ENCODE measurements at regions not wholly inside any gene's neighbourhood (a gene's known extent, or its start where the extent isn't known, plus 50 kb on each side); places are given as distances from the start of the nearest gene placed in this dataset.

DNA sequence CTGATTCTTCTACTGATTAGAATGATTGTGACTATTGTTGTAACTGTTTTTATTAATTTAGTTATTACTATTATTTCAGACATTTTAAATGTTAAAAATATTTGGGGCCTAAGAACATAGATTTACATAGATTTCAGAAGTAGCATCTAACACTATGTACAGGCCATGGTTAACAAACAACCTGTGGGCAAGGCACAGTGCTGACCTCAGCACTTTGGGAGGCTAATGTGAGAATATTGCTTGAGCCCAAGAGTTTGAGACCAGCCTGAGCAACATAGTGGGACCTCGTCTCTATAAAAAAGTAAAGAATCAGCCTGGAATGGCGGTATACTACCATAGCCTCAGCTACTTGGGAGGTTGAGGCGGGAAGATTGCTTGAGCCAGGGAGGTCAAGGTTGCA, 69.1 kb upstream of the CNTN4 start:
- H3K4me3 ChIP-seq (ENCODE audit: low read depth, low read length), result no peak overlapping the region
- TF ChIP-seq CTCF (IDR thresholded peaks at IDR 0.05; ENCODE audit: insufficient read depth, low read length), result no peak
- no peak for DNase-seq (ENCODE audit: low read depth)

GRCh38 chr3:2036076-2036475, 62.6 kb upstream of the CNTN4 start:
- no peak overlapping the region for H3K4me3 ChIP-seq (ENCODE audit: low read depth, low read length)
- TF ChIP-seq CTCF (IDR thresholded peaks at IDR 0.05; ENCODE audit: insufficient read depth, low read length), result no peak
- no peak for DNase-seq (ENCODE audit: low read depth)

GRCh38 chr3:2041931-2042330, 56.7 kb upstream of the CNTN4 start:
- DNase-seq (ENCODE audit: low read depth), result no peak
- no peak for TF ChIP-seq CTCF (IDR thresholded peaks at IDR 0.05; ENCODE audit: insufficient read depth, low read length)
- H3K4me3 ChIP-seq (ENCODE audit: low read depth, low read length), result no peak overlapping the region
